H9 (cell line): ENCODE measurements at regions not wholly inside any gene's neighbourhood (a gene's known extent, or its start where the extent isn't known, plus 50 kb on each side); places are given as distances from the start of the nearest gene placed in this dataset.

Experiments used
- DNase-seq: peaks from one replicate; pipeline ENCODE4 v3.0.0-alpha.2; 2017
- H2AFZ ChIP-seq: one replicate; pipeline ENCODE4 v1.6.1; 2013; ENCODE audit warnings: mild to moderate bottlenecking, low read length, control low read depth, moderate library complexity
- H2AK5ac ChIP-seq: 2 replicates; pipeline ENCODE4 v1.6.1; 2013; ENCODE audit warnings: low read length, control low read depth, mixed read lengths; ENCODE audit not compliant: insufficient read length
- H2BK120ac ChIP-seq: one replicate; pipeline ENCODE4 v1.6.1; 2013; ENCODE audit warnings: low read depth, mild to moderate bottlenecking, low read length, control low read depth, inconsistent platforms; ENCODE audit not compliant: poor library complexity, severe bottlenecking
- H2BK12ac ChIP-seq: 2 replicates; pipeline ENCODE4 v1.6.1; 2013; ENCODE audit warnings: low read length, control low read depth, mixed read lengths, low read depth; ENCODE audit not compliant: insufficient read length
- H2BK15ac ChIP-seq: 2 replicates; pipeline ENCODE4 v1.6.1; 2013; ENCODE audit warnings: low read depth, low read length, control low read depth
- H2BK20ac ChIP-seq: one replicate; pipeline ENCODE4 v1.6.1; 2013; ENCODE audit warnings: low read depth, mild to moderate bottlenecking, low read length, control low read depth, inconsistent platforms; ENCODE audit not compliant: poor library complexity, severe bottlenecking
- H2BK5ac ChIP-seq: 2 replicates; pipeline ENCODE4 v1.6.1; 2013; ENCODE audit warnings: low read length, control low read depth, mixed read lengths; ENCODE audit not compliant: insufficient read length
- H3K14ac ChIP-seq: 2 replicates; pipeline ENCODE4 v1.6.1; 2013; ENCODE audit warnings: low read length, control low read depth; ENCODE audit not compliant: insufficient read depth
- H3K18ac ChIP-seq: 2 replicates; pipeline ENCODE4 v1.6.1; 2013; ENCODE audit warnings: low read depth, mild to moderate bottlenecking, mixed read lengths, low read length, control low read depth; ENCODE audit not compliant: insufficient read length
- H3K23ac ChIP-seq: 2 replicates; pipeline ENCODE4 v1.6.1; 2013; ENCODE audit warnings: low read length, control low read depth, mixed read lengths, low read depth; ENCODE audit not compliant: insufficient read length
- H3K23me2 ChIP-seq: 2 replicates; pipeline ENCODE4 v1.6.1; 2013; ENCODE audit warnings: low read depth, mild to moderate bottlenecking, mixed read lengths, low read length, control low read depth; ENCODE audit not compliant: insufficient read length, poor library complexity, severe bottlenecking
- H3K27ac ChIP-seq: 2 replicates; pipeline ENCODE4 v1.5.1; 2013; ENCODE audit warnings: low read length, control low read depth, mixed read lengths, low read depth; ENCODE audit not compliant: insufficient read length
- H3K27me3 ChIP-seq: 2 replicates; pipeline ENCODE4 v1.6.1; 2013; ENCODE audit warnings: low read length, control low read depth, inconsistent platforms; ENCODE audit not compliant: insufficient read depth
- H3K4ac ChIP-seq: 2 replicates; pipeline ENCODE4 v1.6.1; 2013; ENCODE audit warnings: low read depth, mild to moderate bottlenecking, control low read depth, inconsistent platforms, low read length, moderate library complexity
- H3K4me1 ChIP-seq: 2 replicates; pipeline ENCODE4 v1.6.1; 2013; ENCODE audit warnings: low read length, control low read depth, inconsistent platforms; ENCODE audit not compliant: insufficient read depth
- H3K4me2 ChIP-seq: 2 replicates; pipeline ENCODE4 v1.6.1; 2013; ENCODE audit warnings: low read length, control low read depth, mixed read lengths; ENCODE audit not compliant: insufficient read length, insufficient read depth
- H3K56ac ChIP-seq: 2 replicates; pipeline ENCODE4 v1.6.1; 2013; ENCODE audit warnings: low read depth, mild to moderate bottlenecking, mixed read lengths, low read length, control low read depth; ENCODE audit not compliant: insufficient read length
- H3K79me1 ChIP-seq: 2 replicates; pipeline ENCODE4 v1.6.1; 2013; ENCODE audit warnings: low read depth, mild to moderate bottlenecking, moderate library complexity, low read length, control low read depth, inconsistent platforms; ENCODE audit not compliant: insufficient read depth, poor library complexity, severe bottlenecking
- H3K79me2 ChIP-seq: 2 replicates; pipeline ENCODE4 v1.6.1; 2013; ENCODE audit warnings: low read length, control low read depth, inconsistent platforms; ENCODE audit not compliant: insufficient read depth
- H3K9ac ChIP-seq: 2 replicates; pipeline ENCODE4 v1.6.1; 2013; ENCODE audit warnings: low read length, control low read depth, mixed read lengths; ENCODE audit not compliant: insufficient read length; ENCODE audit errors: extremely low read depth
- H3K9me3 ChIP-seq: one replicate; pipeline ENCODE4 v1.6.1; 2013; ENCODE audit warnings: low read depth, low read length, inconsistent platforms; ENCODE audit not compliant: control insufficient read depth
- H3T11ph ChIP-seq: one replicate; pipeline ENCODE4 v1.6.1; 2013; ENCODE audit warnings: mild to moderate bottlenecking, low read length, control low read depth, inconsistent platforms
- H4K20me1 ChIP-seq: one replicate; pipeline ENCODE4 v1.6.1; 2013; ENCODE audit not compliant: control insufficient read depth, insufficient read length, insufficient read depth
- H4K5ac ChIP-seq: 2 replicates; pipeline ENCODE4 v1.6.1; 2013; ENCODE audit warnings: low read depth, mild to moderate bottlenecking, mixed read lengths, low read length, control low read depth; ENCODE audit not compliant: insufficient read length
- H4K8ac ChIP-seq: replicated peaks from 2 replicates; pipeline ENCODE4 v1.6.1; 2013; ENCODE audit warnings: low read length, control low read depth, mixed read lengths, low read depth; ENCODE audit not compliant: insufficient read length
- H4K91ac ChIP-seq: 2 replicates; pipeline ENCODE4 v1.6.1; 2013; ENCODE audit warnings: low read depth, mild to moderate bottlenecking, moderate library complexity, mixed read lengths, low read length, control low read depth; ENCODE audit not compliant: insufficient read length
- H3K27ac Mint-ChIP-seq, 3 experiments: 2 replicates in 2 of 3; 3 replicates in 1 of 3; pipeline ENCODE4 v1.8.0; 2020 to 2021; ENCODE audit warnings: mixed read lengths in 3 of 3, mild to moderate bottlenecking in 1 of 3, moderate library complexity in 1 of 3
- H3K27me3 Mint-ChIP-seq: 2 replicates; pipeline ENCODE4 v1.8.0; 2021; ENCODE audit warnings: low read depth, mild to moderate bottlenecking, moderate library complexity, mixed read lengths
- H3K36me3 Mint-ChIP-seq, 3 experiments: 2 replicates in 2 of 3; 3 replicates in 1 of 3; pipeline ENCODE4 v1.8.0; 2020 to 2021; ENCODE audit warnings: low read depth in 3 of 3, mixed read lengths in 3 of 3; ENCODE audit not compliant: insufficient read depth in 1 of 3
- H3K4me1 Mint-ChIP-seq, 2 experiments: 2 replicates each; pipeline ENCODE4 v1.8.0; 2020; ENCODE audit warnings: mixed read lengths in 2 of 2
- H3K4me3 Mint-ChIP-seq, 2 experiments: 2 replicates in 1 of 2; 3 replicates in 1 of 2; pipeline ENCODE4 v1.8.0; 2020 to 2021; ENCODE audit warnings: mild to moderate bottlenecking in 2 of 2, mixed read lengths in 2 of 2, moderate library complexity in 1 of 2
- H3K9me3 Mint-ChIP-seq, 2 experiments: 2 replicates in 1 of 2; 3 replicates in 1 of 2; pipeline ENCODE4 v1.8.0; 2020; ENCODE audit warnings: mild to moderate bottlenecking in 2 of 2, mixed read lengths in 2 of 2, moderate library complexity in 1 of 2
- CTCF ChIP-seq: fragments of 200-600 bp; sonication (generic); conservative IDR thresholded peaks from 3 replicates; pipeline ENCODE4 v1.8.0; 2021; ENCODE audit warnings: antibody characterized with exemption, mild to moderate bottlenecking
- WGBS: extraction: QIAGEN DNeasy Blood & Tissue Kit; methylation state at CpG from one replicate; pipeline ENCODE4 v1.1.7; 2013; ENCODE audit warnings: missing lambda C conversion rate, low lambda C conversion rate, mixed read lengths; ENCODE audit not compliant: insufficient read length; ENCODE audit errors: extremely low coverage; 5-methylcytosine and 5-hydroxymethylcytosine counted together

DNA sequence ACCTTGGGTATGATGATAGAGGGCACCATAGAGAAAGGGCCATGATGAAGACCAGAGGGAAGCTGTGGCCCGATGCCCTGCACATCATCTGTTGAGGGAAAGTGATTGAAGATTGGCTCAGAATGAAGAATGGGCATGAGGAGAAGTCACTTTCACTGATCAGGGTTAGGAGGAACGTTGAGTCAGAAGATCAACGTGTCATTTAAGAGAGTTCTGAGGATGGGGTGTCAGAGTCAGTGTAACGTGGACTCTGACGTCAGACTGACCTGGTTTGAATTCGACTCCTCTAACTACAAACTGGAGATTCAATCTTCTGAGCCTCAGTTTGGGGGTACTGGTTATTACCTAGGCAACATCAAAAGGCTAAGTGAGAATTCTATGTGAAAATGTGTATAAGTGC is 352.6 kb downstream of the DDX10 start:
- H4K5ac ChIP-seq: no peak overlapping the region
- Mint-ChIP-seq H3K36me3 (no peaks in the 10 kb centered on the region), H3K4me1 (no peaks in the 10 kb centered on the region), H3K9me3 (no peaks in the 10 kb centered on the region; a peak in 1 of 5 replicates), H3K27ac (no peak overlapping the region), H3K27me3 (no peaks in the 10 kb centered on the region), H3K4me3 (no peak overlapping the region)
- no peak overlapping the region for H3K4me2 ChIP-seq
- H4K20me1 ChIP-seq: no peaks in the 10 kb centered on the region
- H2BK5ac ChIP-seq: no peak overlapping the region
- H2AK5ac ChIP-seq: no peak overlapping the region
- H2BK120ac ChIP-seq: no peak overlapping the region
- no peak overlapping the region for H3K23ac ChIP-seq
- no CpG with 5 or more reads among the region's 6 CpGs for WGBS
- H3K23me2 ChIP-seq: no peaks in the 10 kb centered on the region
- H2BK15ac ChIP-seq: no peak overlapping the region
- no peaks in the 10 kb centered on the region for H3K4me1 ChIP-seq
- H3K27ac ChIP-seq: no peak overlapping the region
- H3K9ac ChIP-seq: no peak overlapping the region
- no peak overlapping the region for H3K4ac ChIP-seq
- DNase-seq: no peak
- H3K56ac ChIP-seq: no peak overlapping the region
- no peaks in the 10 kb centered on the region for H3K79me1 ChIP-seq
- no peaks in the 10 kb centered on the region for H3K27me3 ChIP-seq
- no peak overlapping the region for H3K18ac ChIP-seq
- H3K14ac ChIP-seq: no peak overlapping the region
- no peak overlapping the region for H2BK20ac ChIP-seq
- no peak overlapping the region for H4K8ac ChIP-seq
- no peak overlapping the region for H2BK12ac ChIP-seq
- H3K9me3 ChIP-seq: no peaks in the 10 kb centered on the region
- H2AFZ ChIP-seq: no peak overlapping the region
- no peak overlapping the region for H3T11ph ChIP-seq
- no peaks in the 10 kb centered on the region for H3K79me2 ChIP-seq
- no peak for TF ChIP-seq CTCF
- H4K91ac ChIP-seq: no peak overlapping the region
